Fibroblast of lung (primary cell): ENCODE measurements at regions not wholly inside any gene's neighbourhood (a gene's known extent, or its start where the extent isn't known, plus 50 kb on each side); places are given as distances from the start of the nearest gene placed in this dataset.

ENCODE experiments used
- EZH2 ChIP-seq: IDR thresholded peaks from 2 replicates; pipeline ENCODE4 v1.5.1; 2012; ENCODE audit warnings: low read length, control low read depth, mild to moderate bottlenecking; ENCODE audit errors: missing control alignments
- TF ChIP-seq, protein P1 (sequence below), 2 donors: IDR thresholded peaks in 1 of 2; conservative IDR thresholded peaks in 1 of 2; 1 replicate in 1 of 2; 2 replicates in 1 of 2; pipeline ENCODE4 v1.5.1; 2011 to 2012; ENCODE audit warnings: low read length in 2 of 2, control low read depth in 1 of 2, inconsistent platforms in 1 of 2, low read depth in 1 of 2, mild to moderate bottlenecking in 1 of 2

DNA sequence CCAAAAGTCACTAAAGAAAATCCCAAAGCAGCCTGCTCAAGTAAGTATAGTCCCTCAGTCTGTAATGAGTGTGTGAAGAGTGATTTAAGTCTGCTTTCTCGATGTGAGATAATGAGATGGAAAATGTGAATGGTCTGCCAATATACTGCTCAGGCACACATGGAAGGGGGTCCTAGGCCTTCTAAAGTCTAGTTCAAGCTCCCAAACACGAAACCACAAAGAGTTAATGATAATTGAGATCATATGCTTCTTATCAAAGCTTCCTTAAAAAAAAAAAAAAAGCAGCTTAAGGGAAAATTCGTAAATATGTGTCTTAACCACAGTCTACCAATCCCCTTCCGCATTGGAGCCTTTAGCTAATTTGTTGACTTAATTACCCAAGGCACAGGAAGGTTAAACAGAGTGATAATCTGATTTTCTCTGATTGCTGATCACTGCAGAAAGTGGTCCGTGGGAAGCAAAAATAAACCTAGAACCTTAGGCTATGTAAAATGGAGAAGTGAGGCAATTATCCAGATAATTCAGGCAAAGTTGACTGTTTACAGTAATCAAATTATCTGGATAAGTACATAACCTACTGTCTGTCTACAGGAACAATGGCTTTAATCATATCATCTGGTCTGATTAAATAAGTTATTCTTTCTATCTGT, 172.9 kb downstream of the MBL2 start:
- TF ChIP-seq, protein P1, sequence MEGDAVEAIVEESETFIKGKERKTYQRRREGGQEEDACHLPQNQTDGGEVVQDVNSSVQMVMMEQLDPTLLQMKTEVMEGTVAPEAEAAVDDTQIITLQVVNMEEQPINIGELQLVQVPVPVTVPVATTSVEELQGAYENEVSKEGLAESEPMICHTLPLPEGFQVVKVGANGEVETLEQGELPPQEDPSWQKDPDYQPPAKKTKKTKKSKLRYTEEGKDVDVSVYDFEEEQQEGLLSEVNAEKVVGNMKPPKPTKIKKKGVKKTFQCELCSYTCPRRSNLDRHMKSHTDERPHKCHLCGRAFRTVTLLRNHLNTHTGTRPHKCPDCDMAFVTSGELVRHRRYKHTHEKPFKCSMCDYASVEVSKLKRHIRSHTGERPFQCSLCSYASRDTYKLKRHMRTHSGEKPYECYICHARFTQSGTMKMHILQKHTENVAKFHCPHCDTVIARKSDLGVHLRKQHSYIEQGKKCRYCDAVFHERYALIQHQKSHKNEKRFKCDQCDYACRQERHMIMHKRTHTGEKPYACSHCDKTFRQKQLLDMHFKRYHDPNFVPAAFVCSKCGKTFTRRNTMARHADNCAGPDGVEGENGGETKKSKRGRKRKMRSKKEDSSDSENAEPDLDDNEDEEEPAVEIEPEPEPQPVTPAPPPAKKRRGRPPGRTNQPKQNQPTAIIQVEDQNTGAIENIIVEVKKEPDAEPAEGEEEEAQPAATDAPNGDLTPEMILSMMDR (conservative IDR thresholded peaks at IDR 0.05 in 1 of 2, IDR thresholded peaks at IDR 0.05 in 1 of 2; ENCODE audit: low read depth in 1 of 2, low read length in 2 of 2): no peak
- TF ChIP-seq EZH2: no peak
